ENCODE measurements at regions not wholly inside any gene's neighbourhood (a gene's known extent, or its start where the extent isn't known, plus 50 kb on each side); places are given as distances from the start of the nearest gene placed in this dataset.

DNA sequence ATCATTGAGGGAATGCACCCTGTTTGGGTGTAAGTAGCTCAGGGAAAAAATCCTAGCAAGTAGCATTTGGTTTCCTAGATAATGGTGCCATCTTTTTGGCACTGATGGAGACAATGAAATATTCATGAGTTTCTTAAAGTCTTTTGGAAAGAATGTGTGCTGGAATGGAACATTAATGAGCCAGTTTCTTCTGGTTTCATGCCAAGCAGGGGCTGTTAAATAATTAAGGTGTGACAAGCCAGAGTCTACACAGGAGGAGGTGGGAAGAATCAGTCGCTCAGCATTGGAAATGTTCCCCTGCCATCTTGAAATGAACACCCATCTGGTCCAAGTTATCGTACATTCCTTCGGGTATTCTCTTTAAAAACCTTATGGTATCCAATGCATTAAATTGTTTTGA is 457.3 kb downstream of the RIT2 start:
- Histone ChIP-seq H3F3A (replicated peaks; ENCODE audit: insufficient read depth) (no peaks in the 10 kb centered on the region), H3K9me3 (no peaks in the 10 kb centered on the region), H2AFZ (ENCODE audit: low read depth) (no peak overlapping the region), H3K9ac (no peak overlapping the region), H3K4me1 (ENCODE audit: control insufficient read depth in 1 of 2, insufficient read depth in 2 of 2, low read depth in 1 of 2, low read length in 1 of 2) (no peaks in the 10 kb centered on the region), H3K4me3 (ENCODE audit: low read depth in 2 of 2, low read length in 1 of 2) (no peak overlapping the region), H3K79me2 (ENCODE audit: insufficient read depth) (no peaks in the 10 kb centered on the region), H3K27ac (ENCODE audit: low read depth in 2 of 2, low read length in 1 of 2) (no peak overlapping the region), H4K20me1 (ENCODE audit: insufficient read depth) (no peaks in the 10 kb centered on the region), H3K9me2 (no peaks in the 10 kb centered on the region), H3K27me3 (ENCODE audit: insufficient read depth) (no peaks in the 10 kb centered on the region), H3K4me2 (no peak overlapping the region), H3K36me3 (replicated peaks in 1 of 2; ENCODE audit: control insufficient read depth in 1 of 2, insufficient read depth in 2 of 2, low read length in 1 of 2) (no peaks in the 10 kb centered on the region)
- CTCF ChIA-PET = no interaction called here
- DNase-seq = no peak
- no peak for TF ChIP-seq JUND (IDR thresholded peaks at IDR 0.05)
- TF ChIP-seq MEF2A (IDR thresholded peaks at IDR 0.05; ENCODE audit: borderline replicate concordance, low read depth) = no peak
- no peak for TF ChIP-seq TEAD4 (IDR thresholded peaks at IDR 0.05; ENCODE audit: borderline replicate concordance, insufficient read depth)
- TF ChIP-seq PBX3 (IDR thresholded peaks at IDR 0.05) = no peak
- no peak for TF ChIP-seq CHD2 (IDR thresholded peaks at IDR 0.05; ENCODE audit: low read length, partially characterized antibody)
- TF ChIP-seq FOXM1 (IDR thresholded peaks at IDR 0.05; ENCODE audit: low read depth) = no peak
- no peak for TF ChIP-seq ELF1 (IDR thresholded peaks at IDR 0.05)
- TF ChIP-seq NFIC (IDR thresholded peaks at IDR 0.05; ENCODE audit: borderline replicate concordance) = no peak
- TF ChIP-seq FOXJ3 (CRISPR knock-in tag; IDR thresholded peaks at IDR 0.05) = no peak
- TF ChIP-seq, protein P1, sequence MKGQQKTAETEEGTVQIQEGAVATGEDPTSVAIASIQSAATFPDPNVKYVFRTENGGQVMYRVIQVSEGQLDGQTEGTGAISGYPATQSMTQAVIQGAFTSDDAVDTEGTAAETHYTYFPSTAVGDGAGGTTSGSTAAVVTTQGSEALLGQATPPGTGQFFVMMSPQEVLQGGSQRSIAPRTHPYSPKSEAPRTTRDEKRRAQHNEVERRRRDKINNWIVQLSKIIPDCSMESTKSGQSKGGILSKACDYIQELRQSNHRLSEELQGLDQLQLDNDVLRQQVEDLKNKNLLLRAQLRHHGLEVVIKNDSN (IDR thresholded peaks at IDR 0.05; ENCODE audit: borderline replicate concordance, low read depth) = no peak
- TF ChIP-seq SMC3 (IDR thresholded peaks at IDR 0.05; ENCODE audit: low read depth, low read length) = no peak
- no peak for TF ChIP-seq TAF1 (IDR thresholded peaks at IDR 0.05; ENCODE audit: borderline replicate concordance, low read depth, low read length)
- TF ChIP-seq, protein P2, sequence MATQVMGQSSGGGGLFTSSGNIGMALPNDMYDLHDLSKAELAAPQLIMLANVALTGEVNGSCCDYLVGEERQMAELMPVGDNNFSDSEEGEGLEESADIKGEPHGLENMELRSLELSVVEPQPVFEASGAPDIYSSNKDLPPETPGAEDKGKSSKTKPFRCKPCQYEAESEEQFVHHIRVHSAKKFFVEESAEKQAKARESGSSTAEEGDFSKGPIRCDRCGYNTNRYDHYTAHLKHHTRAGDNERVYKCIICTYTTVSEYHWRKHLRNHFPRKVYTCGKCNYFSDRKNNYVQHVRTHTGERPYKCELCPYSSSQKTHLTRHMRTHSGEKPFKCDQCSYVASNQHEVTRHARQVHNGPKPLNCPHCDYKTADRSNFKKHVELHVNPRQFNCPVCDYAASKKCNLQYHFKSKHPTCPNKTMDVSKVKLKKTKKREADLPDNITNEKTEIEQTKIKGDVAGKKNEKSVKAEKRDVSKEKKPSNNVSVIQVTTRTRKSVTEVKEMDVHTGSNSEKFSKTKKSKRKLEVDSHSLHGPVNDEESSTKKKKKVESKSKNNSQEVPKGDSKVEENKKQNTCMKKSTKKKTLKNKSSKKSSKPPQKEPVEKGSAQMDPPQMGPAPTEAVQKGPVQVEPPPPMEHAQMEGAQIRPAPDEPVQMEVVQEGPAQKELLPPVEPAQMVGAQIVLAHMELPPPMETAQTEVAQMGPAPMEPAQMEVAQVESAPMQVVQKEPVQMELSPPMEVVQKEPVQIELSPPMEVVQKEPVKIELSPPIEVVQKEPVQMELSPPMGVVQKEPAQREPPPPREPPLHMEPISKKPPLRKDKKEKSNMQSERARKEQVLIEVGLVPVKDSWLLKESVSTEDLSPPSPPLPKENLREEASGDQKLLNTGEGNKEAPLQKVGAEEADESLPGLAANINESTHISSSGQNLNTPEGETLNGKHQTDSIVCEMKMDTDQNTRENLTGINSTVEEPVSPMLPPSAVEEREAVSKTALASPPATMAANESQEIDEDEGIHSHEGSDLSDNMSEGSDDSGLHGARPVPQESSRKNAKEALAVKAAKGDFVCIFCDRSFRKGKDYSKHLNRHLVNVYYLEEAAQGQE (IDR thresholded peaks at IDR 0.05; ENCODE audit: low read depth, low read length) = no peak
- TF ChIP-seq, protein P3, sequence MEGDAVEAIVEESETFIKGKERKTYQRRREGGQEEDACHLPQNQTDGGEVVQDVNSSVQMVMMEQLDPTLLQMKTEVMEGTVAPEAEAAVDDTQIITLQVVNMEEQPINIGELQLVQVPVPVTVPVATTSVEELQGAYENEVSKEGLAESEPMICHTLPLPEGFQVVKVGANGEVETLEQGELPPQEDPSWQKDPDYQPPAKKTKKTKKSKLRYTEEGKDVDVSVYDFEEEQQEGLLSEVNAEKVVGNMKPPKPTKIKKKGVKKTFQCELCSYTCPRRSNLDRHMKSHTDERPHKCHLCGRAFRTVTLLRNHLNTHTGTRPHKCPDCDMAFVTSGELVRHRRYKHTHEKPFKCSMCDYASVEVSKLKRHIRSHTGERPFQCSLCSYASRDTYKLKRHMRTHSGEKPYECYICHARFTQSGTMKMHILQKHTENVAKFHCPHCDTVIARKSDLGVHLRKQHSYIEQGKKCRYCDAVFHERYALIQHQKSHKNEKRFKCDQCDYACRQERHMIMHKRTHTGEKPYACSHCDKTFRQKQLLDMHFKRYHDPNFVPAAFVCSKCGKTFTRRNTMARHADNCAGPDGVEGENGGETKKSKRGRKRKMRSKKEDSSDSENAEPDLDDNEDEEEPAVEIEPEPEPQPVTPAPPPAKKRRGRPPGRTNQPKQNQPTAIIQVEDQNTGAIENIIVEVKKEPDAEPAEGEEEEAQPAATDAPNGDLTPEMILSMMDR (IDR thresholded peaks at IDR 0.05) = no peak
- no peak for TF ChIP-seq RCOR1 (IDR thresholded peaks at IDR 0.05; ENCODE audit: low read length)
- no peak for TF ChIP-seq GATA2 (CRISPR knock-in tag; IDR thresholded peaks at IDR 0.05)
- no peak for TF ChIP-seq EZH2phosphoT487 (IDR thresholded peaks at IDR 0.05; ENCODE audit: borderline replicate concordance, low read depth)
- TF ChIP-seq, protein P4, sequence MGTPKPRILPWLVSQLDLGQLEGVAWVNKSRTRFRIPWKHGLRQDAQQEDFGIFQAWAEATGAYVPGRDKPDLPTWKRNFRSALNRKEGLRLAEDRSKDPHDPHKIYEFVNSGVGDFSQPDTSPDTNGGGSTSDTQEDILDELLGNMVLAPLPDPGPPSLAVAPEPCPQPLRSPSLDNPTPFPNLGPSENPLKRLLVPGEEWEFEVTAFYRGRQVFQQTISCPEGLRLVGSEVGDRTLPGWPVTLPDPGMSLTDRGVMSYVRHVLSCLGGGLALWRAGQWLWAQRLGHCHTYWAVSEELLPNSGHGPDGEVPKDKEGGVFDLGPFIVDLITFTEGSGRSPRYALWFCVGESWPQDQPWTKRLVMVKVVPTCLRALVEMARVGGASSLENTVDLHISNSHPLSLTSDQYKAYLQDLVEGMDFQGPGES (IDR thresholded peaks at IDR 0.05; ENCODE audit: low read depth, low read length) = no peak
- POLR2A ChIA-PET = no interaction called here
- WGBS (ENCODE audit: low lambda C conversion rate) = 48% methylated on average over 3 of the region's 3 CpGs
